ENCODE measurements at regions not wholly inside any gene's neighbourhood (a gene's known extent, or its start where the extent isn't known, plus 50 kb on each side); places are given as distances from the start of the nearest gene placed in this dataset.

- no peak for TF ChIP-seq ZNF274 (IDR thresholded peaks at IDR 0.05; ENCODE audit: low read depth, low read length)
- no peak for TF ChIP-seq YY1 (IDR thresholded peaks at IDR 0.05; ENCODE audit: insufficient read depth, insufficient read length)
Measured at GRCh38 chr2:5121121-5121520, 571.1 kb upstream of the SOX11 start.
